HG03135 (cell line): ENCODE measurements at regions not wholly inside any gene's neighbourhood (a gene's known extent, or its start where the extent isn't known, plus 50 kb on each side); places are given as distances from the start of the nearest gene placed in this dataset.

ENCODE experiments used
- ATAC-seq: cut with Tn5 transposase; IDR thresholded peaks from one replicate; pipeline ENCODE4 v1.9.1; 2021; ENCODE audit warnings: mild to moderate bottlenecking, moderate library complexity; ENCODE audit not compliant: unreplicated experiment

- no peak for ATAC-seq
Observed at GRCh38 chr10:83647526-83647925, 491.8 kb upstream of the GHITM start.

- no peak for ATAC-seq
Observed at GRCh38 chr10:83648201-83648600, 491.1 kb upstream of the GHITM start.

- ATAC-seq = no peak
Observed at GRCh38 chr10:83649471-83649870, 489.8 kb upstream of the GHITM start.

GRCh38 chr10:83654689-83655088 is 484.6 kb upstream of the GHITM start:
- ATAC-seq = no peak

GRCh38 chr10:83656924-83657323 is 482.4 kb upstream of the GHITM start:
- no peak for ATAC-seq

- no peak for ATAC-seq
Observed at GRCh38 chr10:83657487-83657886, 481.8 kb upstream of the GHITM start.

- ATAC-seq = no peak
Observed at GRCh38 chr10:83663918-83664317, 475.4 kb upstream of the GHITM start.

- ATAC-seq = no peak
Observed at GRCh38 chr10:83666762-83667161, 472.5 kb upstream of the GHITM start.

- no peak for ATAC-seq
Observed at GRCh38 chr10:83667594-83667993, 471.7 kb upstream of the GHITM start.

GRCh38 chr10:83673316-83673715 is 466.0 kb upstream of the GHITM start:
- no peak for ATAC-seq

GRCh38 chr10:83677795-83678194 is 461.5 kb upstream of the GHITM start:
- ATAC-seq = peak; percentile 28

- no peak for ATAC-seq
Observed at GRCh38 chr10:83678850-83679249, 460.5 kb upstream of the GHITM start.

GRCh38 chr10:83680470-83680891 is 458.8 kb upstream of the GHITM start:
- peak; percentile 98 for ATAC-seq

- ATAC-seq = no peak
Observed at GRCh38 chr10:83682414-83682813, 456.9 kb upstream of the GHITM start.

GRCh38 chr10:83685458-83685857 is 453.9 kb upstream of the GHITM start:
- ATAC-seq = no peak

- ATAC-seq = no peak
Observed at GRCh38 chr10:83691791-83692596, 447.3 kb upstream of the GHITM start.

- no peak for ATAC-seq
Observed at GRCh38 chr10:83698899-83699298, 440.4 kb upstream of the GHITM start.

GRCh38 chr10:83701799-83702198 is 437.5 kb upstream of the GHITM start:
- ATAC-seq = no peak

GRCh38 chr10:83702731-83703130 is 436.6 kb upstream of the GHITM start:
- no peak for ATAC-seq

GRCh38 chr10:83706120-83706519 is 433.2 kb upstream of the GHITM start:
- ATAC-seq = no peak

- no peak for ATAC-seq
Observed at GRCh38 chr10:83706952-83707582, 432.2 kb upstream of the GHITM start.

- no peak for ATAC-seq
Observed at GRCh38 chr10:83713423-83713822, 425.9 kb upstream of the GHITM start.
